C4-2B (cell line): ENCODE measurements at regions not wholly inside any gene's neighbourhood (a gene's known extent, or its start where the extent isn't known, plus 50 kb on each side); places are given as distances from the start of the nearest gene placed in this dataset.
A peak's percentile ranks its signal among the peaks of the same experiment; 100 is the strongest.

Source experiments
- H3K27ac ChIP-seq: fragments of 450-650 bp; 2 replicates; pipeline ENCODE4 v1.5.1; 2017
- CTCF ChIP-seq: fragments of 450-650 bp; conservative IDR thresholded peaks from 2 replicates; pipeline ENCODE4 v1.5.1; 2017; ENCODE audit warnings: mild to moderate bottlenecking
- ZFX ChIP-seq: fragments of 450-650 bp; IDR thresholded peaks from 2 replicates; pipeline ENCODE4 v1.6.1; 2017

- TF ChIP-seq ZFX (no peak), CTCF (no peak)
- H3K27ac ChIP-seq: peak overlapping the region; percentile 11; the same call in 1 of the 2 replicates
Measured at GRCh38 chr18:26741758-26742157, 123.7 kb downstream of the AQP4 start.

GRCh38 chr18:26741048-26741447 lies 124.5 kb downstream of the AQP4 start:
- no peak for TF ChIP-seq ZFX
- TF ChIP-seq CTCF: no peak
- peak overlapping the region; percentile 39; the same call in 1 of the 2 replicates for H3K27ac ChIP-seq

- TF ChIP-seq CTCF (no peak), ZFX (no peak)
- H3K27ac ChIP-seq: peak overlapping the region; percentile 39; the same call in 1 of the 2 replicates
Measured at GRCh38 chr18:26740396-26740795, 125.1 kb downstream of the AQP4 start.

- TF ChIP-seq CTCF: no peak
- TF ChIP-seq ZFX: no peak
- H3K27ac ChIP-seq: no peak overlapping the region
Measured at GRCh38 chr18:26738706-26739105, 126.8 kb downstream of the AQP4 start.

- TF ChIP-seq CTCF (no peak), ZFX (no peak)
- H3K27ac ChIP-seq: no peak overlapping the region
Measured at GRCh38 chr18:26736301-26736700, 129.2 kb downstream of the AQP4 start.

- H3K27ac ChIP-seq: no peak overlapping the region
- TF ChIP-seq CTCF (no peak), ZFX (no peak)
Measured at GRCh38 chr18:26734760-26735159, 130.7 kb downstream of the AQP4 start.

GRCh38 chr18:26729449-26729848 lies 136.1 kb downstream of the AQP4 start:
- H3K27ac ChIP-seq: no peak overlapping the region
- TF ChIP-seq CTCF (no peak), ZFX (no peak)
